ENCODE measurements at regions not wholly inside any gene's neighbourhood (a gene's known extent, or its start where the extent isn't known, plus 50 kb on each side); places are given as distances from the start of the nearest gene placed in this dataset.

GRCh38 chr6:125568609-125569008 lies 180.8 kb upstream of the HEY2 start:
- TF ChIP-seq POLR2AphosphoS5 (IDR thresholded peaks at IDR 0.05; ENCODE audit: low read depth) (no peak), REST (IDR thresholded peaks at IDR 0.05; ENCODE audit: unreplicated experiment) (no peak), CTCF (conservative IDR thresholded peaks at IDR 0.05; ENCODE audit: low read depth in 2 of 2) (no peak), EZH2phosphoT487 (IDR thresholded peaks at IDR 0.05; ENCODE audit: unreplicated experiment) (no peak), CREB1 (CRISPR knock-in tag; IDR thresholded peaks at IDR 0.05; ENCODE audit: low read depth) (no peak), ZNF114 (CRISPR knock-in tag; IDR thresholded peaks at IDR 0.05) (no peak), JUNB (IDR thresholded peaks at IDR 0.05; ENCODE audit: unreplicated experiment) (no peak), EZH2 (IDR thresholded peaks at IDR 0.05; ENCODE audit: low read depth, unreplicated experiment) (no peak), ZNF331 (CRISPR knock-in tag; IDR thresholded peaks at IDR 0.05; ENCODE audit: low read depth) (no peak)

Data from GM23338 (cell line).